Aorta (tissue), 5 donors: ENCODE measurements at regions not wholly inside any gene's neighbourhood (a gene's known extent, or its start where the extent isn't known, plus 50 kb on each side); places are given as distances from the start of the nearest gene placed in this dataset.
A peak's percentile ranks its signal among the peaks of the same experiment; 100 is the strongest.

ENCODE experiments used
- ATAC-seq: fragments of 200-7000 bp; cut with Tn5 transposase; one replicate; pipeline ENCODE4 v1.9.1; 2022; ENCODE audit warnings: moderate library complexity; ENCODE audit not compliant: low FRiP score
- DNase-seq, 2 donors: peaks; one replicate each; pipeline ENCODE4 v3.0.0-alpha.2; 2020
- H3K27ac ChIP-seq, 2 donors: one replicate each; pipeline ENCODE4 v1.5.1; 2013; ENCODE audit warnings: low read length in 2 of 2, mild to moderate bottlenecking in 2 of 2, moderate library complexity in 2 of 2, control low read depth in 1 of 2, inconsistent platforms in 1 of 2, low read depth in 1 of 2
- H3K27me3 ChIP-seq, 2 donors: one replicate each; pipeline ENCODE4 v1.6.1; 2013; ENCODE audit warnings: control low read depth in 1 of 2, low read length in 1 of 2, mild to moderate bottlenecking in 1 of 2, moderate library complexity in 1 of 2; ENCODE audit not compliant: insufficient read depth in 2 of 2, control insufficient read depth in 1 of 2
- H3K36me3 ChIP-seq, 2 donors: one replicate each; pipeline ENCODE4 v1.6.1; 2013; ENCODE audit warnings: control low read depth in 1 of 2, low read length in 1 of 2, mild to moderate bottlenecking in 1 of 2; ENCODE audit not compliant: insufficient read depth in 2 of 2, control insufficient read depth in 1 of 2
- H3K4me1 ChIP-seq, 2 donors: one replicate each; pipeline ENCODE4 v1.6.1; 2013; ENCODE audit warnings: low read length in 2 of 2, control low read depth in 1 of 2, mild to moderate bottlenecking in 1 of 2, moderate library complexity in 1 of 2; ENCODE audit not compliant: insufficient read depth in 2 of 2, control insufficient read depth in 1 of 2
- H3K4me3 ChIP-seq, 2 donors: one replicate each; pipeline ENCODE4 v1.5.1; 2013; ENCODE audit warnings: low read length in 2 of 2, control low read depth in 1 of 2, mild to moderate bottlenecking in 1 of 2
- H3K9me3 ChIP-seq: one replicate; pipeline ENCODE4 v1.6.1; 2013; ENCODE audit warnings: mild to moderate bottlenecking, low read length; ENCODE audit not compliant: control insufficient read depth
- WGBS, 2 donors: extraction: QIAGEN DNeasy Blood & Tissue Kit; methylation state at CpG; one replicate each; pipeline ENCODE4 v1.1.7; 2013; 5-methylcytosine and 5-hydroxymethylcytosine counted together
- intact Hi-C, 2 donors: fragments of 100-400 bp; cut with DNase I; formaldehyde crosslinking; loops; one replicate each; pipeline versions ENCODE4 v1.14.2 to v1.15.0; 2022
- donor health status: healthy with polysubstance abuse.
- donor health status: Bipolar disorder and iron deficiency.
- donor health status: DM: no; HTN: no; CAD: no.
- donor health status: DM: no; HTN: no; CAD: no.
- donor health status: DM: yes; HTN: yes; CAD: no.

- H3K9me3 ChIP-seq = no peaks in the 10 kb centered on the region
- no peaks in the 10 kb centered on the region for H3K27me3 ChIP-seq
- DNase-seq = no peak
- H3K36me3 ChIP-seq = no peaks in the 10 kb centered on the region
- intact Hi-C loops = no loop called here
- 68 to 82% methylated on average over 6 to 7 of the region's 7 CpGs for WGBS, 2 donors
- peaks cover 0 to 3% of the 10 kb centered on the region in 2 donors for H3K4me1 ChIP-seq
- H3K4me3 ChIP-seq = no peak overlapping the region
- ATAC-seq = no peak
- no peak overlapping the region for H3K27ac ChIP-seq
These were observed 135.8 kb downstream of the RPL22L1 start for GRCh38 chr3:170734043-170734734.

GRCh38 chr3:170732660-170733245 is 137.2 kb downstream of the RPL22L1 start:
- Histone ChIP-seq H3K27ac (no peak overlapping the region), H3K36me3 (no peaks in the 10 kb centered on the region), H3K4me1 (peaks cover 0 to 3% of the 10 kb centered on the region in 2 donors), H3K27me3 (no peaks in the 10 kb centered on the region), H3K9me3 (no peaks in the 10 kb centered on the region), H3K4me3 (no peak overlapping the region)
- ATAC-seq = peak; percentile 26
- intact Hi-C loops = no loop called here
- DNase-seq = no peak

DNA sequence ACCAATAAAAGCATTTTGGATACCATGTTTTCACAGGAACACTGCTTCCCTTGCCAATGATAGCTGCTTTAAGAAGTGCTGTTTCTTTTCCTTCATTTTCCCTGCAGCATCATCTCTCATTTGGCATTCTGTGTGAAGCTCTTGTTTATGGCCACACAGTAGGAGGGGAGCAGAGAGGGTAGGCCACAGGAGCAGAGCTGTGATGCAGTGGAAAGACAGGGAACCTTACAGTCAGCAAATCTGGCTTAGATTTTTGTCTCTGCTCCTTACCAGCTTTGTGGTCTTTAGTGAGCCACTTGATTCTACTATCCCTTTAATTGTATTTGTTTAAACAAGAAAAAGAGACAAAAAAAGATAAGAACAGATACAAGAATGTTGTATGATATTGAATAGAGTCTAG is 138.7 kb downstream of the RPL22L1 start:
- Histone ChIP-seq H3K27ac (no peak overlapping the region), H3K9me3 (no peaks in the 10 kb centered on the region), H3K36me3 (no peaks in the 10 kb centered on the region), H3K4me3 (no peak overlapping the region), H3K27me3 (no peaks in the 10 kb centered on the region), H3K4me1 (peaks cover 0 to 3% of the 10 kb centered on the region in 2 donors)
- intact Hi-C loops = no loop called here
- ATAC-seq = no peak
- DNase-seq = no peak

GRCh38 chr3:170730071-170730812 is 139.8 kb downstream of the RPL22L1 start:
- 93 to 98% methylated on average over 4 of the region's 4 CpGs for WGBS, 2 donors
- ATAC-seq = no peak
- intact Hi-C loops = no loop called here

DNA sequence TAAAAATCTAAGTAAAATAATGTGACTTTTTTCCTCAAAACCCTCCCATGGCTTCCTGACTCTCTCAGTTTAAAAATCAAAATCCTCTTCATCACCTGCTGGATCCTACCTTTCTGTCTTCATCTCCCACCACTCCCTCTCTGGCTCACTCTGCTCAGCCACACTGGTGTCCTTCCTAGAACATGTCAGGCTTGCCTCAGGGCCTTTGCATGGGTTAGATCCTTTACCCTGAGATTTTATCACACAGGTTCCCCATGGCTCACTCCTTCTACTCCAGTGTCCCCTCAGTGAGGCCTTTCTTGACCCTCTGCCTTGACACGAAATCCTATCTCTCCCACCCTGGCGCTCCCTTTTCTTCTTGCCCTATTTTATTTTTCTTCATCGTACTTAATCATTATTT is 141.8 kb downstream of the RPL22L1 start:
- intact Hi-C loops = no loop called here
- no peaks in the 10 kb centered on the region for H3K27me3 ChIP-seq
- 95 to 96% methylated on average over 3 of the region's 3 CpGs for WGBS, 2 donors
- DNase-seq = no peak
- H3K4me1 ChIP-seq = peaks cover 0 to 3% of the 10 kb centered on the region in 2 donors
- H3K36me3 ChIP-seq = no peaks in the 10 kb centered on the region
- no peak overlapping the region for H3K27ac ChIP-seq
- H3K9me3 ChIP-seq = no peaks in the 10 kb centered on the region
- no peak for ATAC-seq
- H3K4me3 ChIP-seq = no peak overlapping the region

More at GRCh38 chr3:170730071-170730812, 139.8 kb downstream of the RPL22L1 start:
- no peak overlapping the region for H3K4me3 ChIP-seq
- no peaks in the 10 kb centered on the region for H3K9me3 ChIP-seq
- H3K36me3 ChIP-seq = no peaks in the 10 kb centered on the region
- H3K27ac ChIP-seq = no peak overlapping the region
- no peaks in the 10 kb centered on the region for H3K27me3 ChIP-seq
- H3K4me1 ChIP-seq = peaks cover 0 to 3% of the 10 kb centered on the region in 2 donors
- no peak for DNase-seq

- no peak for ATAC-seq
- Histone ChIP-seq H3K4me3 (no peak overlapping the region), H3K9me3 (no peaks in the 10 kb centered on the region), H3K4me1 (peaks cover 0 to 2% of the 10 kb centered on the region in 2 donors), H3K36me3 (no peaks in the 10 kb centered on the region), H3K27me3 (no peaks in the 10 kb centered on the region), H3K27ac (no peak overlapping the region)
- WGBS, 2 donors = 97% methylated on average over 3 of the region's 3 CpGs
- intact Hi-C loops = no loop called here
- DNase-seq = no peak
These were observed 141.9 kb upstream of the SLC7A14 start for GRCh38 chr3:170727754-170728153.

GRCh38 chr3:170726976-170727661 is 141.2 kb upstream of the SLC7A14 start:
- Histone ChIP-seq H3K27me3 (no peaks in the 10 kb centered on the region), H3K9me3 (no peaks in the 10 kb centered on the region), H3K27ac (no peak overlapping the region), H3K36me3 (no peaks in the 10 kb centered on the region), H3K4me1 (no peaks in the 10 kb centered on the region), H3K4me3 (no peak overlapping the region)
- intact Hi-C loops = no loop called here
- WGBS, 2 donors = 3 to 4% methylated on average over 2 of the region's 2 CpGs
- ATAC-seq = peak; percentile 69
- DNase-seq = no peak

DNA sequence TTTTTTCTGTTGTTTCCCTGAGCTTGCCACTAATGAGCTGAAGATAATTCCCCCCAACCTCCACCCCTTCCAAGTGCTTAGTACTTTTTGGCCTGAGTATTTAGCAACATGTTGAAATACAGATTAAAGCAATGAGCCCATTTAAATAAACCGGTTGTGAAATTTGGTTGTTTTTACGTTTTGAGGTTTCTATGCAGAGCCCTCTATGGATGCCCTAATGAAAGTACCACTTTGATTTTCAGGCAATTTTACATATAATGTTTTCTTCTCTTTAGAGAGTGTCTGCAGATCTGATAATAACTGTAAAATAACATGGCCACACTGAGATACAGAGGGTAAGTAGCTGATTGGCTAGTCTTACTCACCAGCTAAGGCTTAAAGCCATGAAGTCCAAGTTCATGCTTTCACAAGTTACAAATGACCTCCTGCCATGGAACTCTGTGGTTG is 139.4 kb upstream of the SLC7A14 start:
- no peaks in the 10 kb centered on the region for H3K27me3 ChIP-seq
- 63 to 69% methylated on average over 2 of the region's 2 CpGs for WGBS, 2 donors
- ATAC-seq (peak; percentile 69), DNase-seq (no peak)
- intact Hi-C loops = no loop called here
- no peak overlapping the region for H3K27ac ChIP-seq
- no peaks in the 10 kb centered on the region for H3K4me1 ChIP-seq
- H3K36me3 ChIP-seq = no peaks in the 10 kb centered on the region
- no peaks in the 10 kb centered on the region for H3K9me3 ChIP-seq
- no peak overlapping the region for H3K4me3 ChIP-seq
